Stimulated activated naive CD8-positive, alpha-beta T cell treated with anti-CD3 and anti-CD28 coated beads, Interleukin-15, amount 100 ng/mL, for 72 hours (primary cell): ENCODE measurements at regions not wholly inside any gene's neighbourhood (a gene's known extent, or its start where the extent isn't known, plus 50 kb on each side); places are given as distances from the start of the nearest gene placed in this dataset.
"Not testable (repeated sequence)": the region's sequence is repeated elsewhere in the genome, so short reads cannot be mapped to it uniquely, and the experiment has no call there.

ENCODE experiments used
- ATAC-seq: fragments of 150-1000 bp; cut with Tn5 transposase; 2 replicates; pipeline ENCODE4 v1.10.0; 2021; ENCODE audit warnings: mild to moderate bottlenecking, moderate library complexity
- DNase-seq, 2 donors: peaks; one replicate each; pipeline ENCODE4 v3.0.0; 2021 to 2022
- H3K27ac Mint-ChIP-seq, 2 donors: one replicate each; pipeline ENCODE4 v1.8.0; 2022; ENCODE audit warnings: mild to moderate bottlenecking in 2 of 2, mixed read lengths in 2 of 2, moderate library complexity in 2 of 2
- H3K27me3 Mint-ChIP-seq: one replicate; pipeline ENCODE4 v1.8.0; 2022; ENCODE audit warnings: mixed read lengths
- H3K4me1 Mint-ChIP-seq: one replicate; pipeline ENCODE4 v1.8.0; 2022; ENCODE audit warnings: mild to moderate bottlenecking, mixed read lengths
- H3K4me3 Mint-ChIP-seq, 2 donors: one replicate each; pipeline ENCODE4 v1.8.0; 2022; ENCODE audit warnings: mild to moderate bottlenecking in 2 of 2, mixed read lengths in 2 of 2, moderate library complexity in 1 of 2
- H3K9me3 Mint-ChIP-seq, 2 donors: one replicate each; pipeline ENCODE4 v1.8.0; 2022; ENCODE audit warnings: mixed read lengths in 2 of 2

DNA sequence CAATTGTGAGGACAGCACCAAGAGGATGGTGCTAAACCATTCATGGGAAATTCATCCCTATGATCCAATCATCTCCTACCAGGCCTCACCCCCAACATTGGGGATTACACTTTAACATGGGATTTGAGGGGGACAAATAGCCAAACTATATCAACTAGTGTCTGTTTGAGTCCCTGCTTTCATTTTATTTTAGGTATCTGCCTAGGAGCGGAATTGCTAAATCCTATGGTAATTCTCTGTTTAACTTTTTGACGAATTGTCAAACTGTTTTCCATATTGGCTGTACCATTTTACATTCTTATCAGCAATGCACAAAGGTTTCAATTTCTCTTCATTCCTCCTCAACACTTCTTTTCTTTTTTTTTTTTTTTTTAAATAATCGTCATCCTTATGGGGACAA is 318.4 kb upstream of the NRP1 start:
- ATAC-seq (no peak), DNase-seq (no peak)
- Mint-ChIP-seq H3K27me3 (peaks cover 6% of the 10 kb centered on the region), H3K4me3 (no peak overlapping the region), H3K9me3 (peaks cover 9 to 20% of the 10 kb centered on the region in 2 donors), H3K27ac (no peak overlapping the region), H3K4me1 (no peaks in the 10 kb centered on the region)

DNA sequence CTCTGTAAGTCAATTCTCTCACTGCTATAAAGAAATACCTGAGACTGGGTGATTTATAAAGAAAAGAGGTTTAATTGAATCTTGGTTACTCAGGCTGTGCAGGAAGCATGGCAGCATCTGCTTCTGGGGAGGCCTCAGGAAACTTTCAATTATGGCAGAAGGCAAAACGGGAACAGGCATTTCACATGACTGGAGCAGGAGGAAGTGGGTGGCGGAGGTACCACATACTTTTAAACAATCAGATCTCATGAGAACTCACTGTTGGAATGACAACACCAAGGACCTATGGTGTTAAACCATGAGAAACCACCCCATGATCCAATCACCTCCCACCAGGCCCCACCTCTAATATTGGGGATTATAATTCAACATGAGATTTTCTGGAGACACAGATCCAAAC is 315.7 kb upstream of the NRP1 start:
- not testable (repeated sequence) for H3K27me3 Mint-ChIP-seq, H3K27ac Mint-ChIP-seq, ATAC-seq, H3K4me1 Mint-ChIP-seq, DNase-seq, H3K4me3 Mint-ChIP-seq
- peaks cover 9 to 20% of the 10 kb centered on the region in 2 donors for H3K9me3 Mint-ChIP-seq

DNA sequence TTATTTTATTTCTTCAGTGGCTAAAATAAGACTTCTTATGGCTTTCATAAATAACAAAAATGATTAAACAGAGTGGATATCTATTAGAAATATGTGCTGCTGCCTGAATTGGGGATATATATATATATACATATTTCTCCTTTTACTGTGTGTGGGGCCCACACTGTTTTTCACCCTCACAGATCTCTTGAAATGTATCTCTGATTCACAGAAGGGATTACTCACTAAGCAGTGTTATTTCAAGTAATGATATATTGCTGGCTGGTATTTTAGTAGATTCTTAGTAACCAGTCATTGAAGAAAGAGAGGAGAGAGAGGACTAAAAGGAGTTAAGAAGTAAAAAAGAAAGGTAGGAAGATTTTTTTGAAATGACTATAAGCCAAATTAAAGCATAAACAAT is 308.6 kb upstream of the NRP1 start:
- Mint-ChIP-seq H3K4me3 (no peak overlapping the region), H3K27ac (no peak overlapping the region), H3K4me1 (no peaks in the 10 kb centered on the region), H3K9me3 (peaks cover 0 to 2% of the 10 kb centered on the region in 2 donors), H3K27me3 (peaks cover 9% of the 10 kb centered on the region)
- DNase-seq: no peak
- no peak for ATAC-seq

GRCh38 chr10:33638891-33639290 is 304.4 kb upstream of the NRP1 start:
- no peaks in the 10 kb centered on the region for H3K4me1 Mint-ChIP-seq
- no peaks in the 10 kb centered on the region for H3K9me3 Mint-ChIP-seq
- H3K27me3 Mint-ChIP-seq: peaks cover 3% of the 10 kb centered on the region
- H3K27ac Mint-ChIP-seq: no peak overlapping the region
- DNase-seq: no peak
- no peak for ATAC-seq
- no peak overlapping the region for H3K4me3 Mint-ChIP-seq

GRCh38 chr10:33638374-33638773 is 303.9 kb upstream of the NRP1 start:
- Mint-ChIP-seq H3K4me1 (no peaks in the 10 kb centered on the region), H3K4me3 (no peak overlapping the region), H3K27ac (no peak overlapping the region), H3K27me3 (no peaks in the 10 kb centered on the region), H3K9me3 (no peaks in the 10 kb centered on the region)
- DNase-seq (no peak), ATAC-seq (no peak)

DNA sequence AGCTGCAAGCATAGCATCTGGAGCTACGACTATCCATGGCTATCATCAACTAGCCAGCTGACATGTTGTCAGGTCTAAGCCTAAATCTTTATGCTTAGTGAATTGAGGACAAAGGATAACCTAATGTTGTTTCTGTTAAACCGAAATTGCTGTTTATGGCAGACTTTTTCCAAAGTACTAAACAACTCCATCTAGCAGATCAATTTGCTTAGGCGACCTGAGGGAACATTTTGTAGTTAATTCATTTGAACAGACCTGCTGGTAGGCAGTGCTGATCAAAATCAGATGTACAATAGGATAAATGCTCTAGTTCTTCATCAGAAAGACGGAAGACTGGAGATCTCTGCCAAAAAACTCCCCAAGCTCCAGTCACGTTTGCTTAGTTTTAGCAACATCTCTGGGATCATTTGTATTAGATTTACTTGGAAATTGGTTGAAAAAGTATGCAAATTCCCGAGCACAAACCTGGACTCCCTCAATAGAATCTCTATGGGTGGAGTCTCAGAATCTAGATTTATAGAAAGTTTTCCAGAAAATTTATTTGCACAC is 301.6 kb upstream of the NRP1 start:
- H3K27me3 Mint-ChIP-seq: peaks cover 9% of the 10 kb centered on the region
- no peak overlapping the region for H3K4me3 Mint-ChIP-seq
- H3K4me1 Mint-ChIP-seq: no peaks in the 10 kb centered on the region
- DNase-seq (no peak), ATAC-seq (no peak)
- H3K9me3 Mint-ChIP-seq: peaks cover 0 to under 1% of the 10 kb centered on the region in 2 donors
- no peak overlapping the region for H3K27ac Mint-ChIP-seq

DNA sequence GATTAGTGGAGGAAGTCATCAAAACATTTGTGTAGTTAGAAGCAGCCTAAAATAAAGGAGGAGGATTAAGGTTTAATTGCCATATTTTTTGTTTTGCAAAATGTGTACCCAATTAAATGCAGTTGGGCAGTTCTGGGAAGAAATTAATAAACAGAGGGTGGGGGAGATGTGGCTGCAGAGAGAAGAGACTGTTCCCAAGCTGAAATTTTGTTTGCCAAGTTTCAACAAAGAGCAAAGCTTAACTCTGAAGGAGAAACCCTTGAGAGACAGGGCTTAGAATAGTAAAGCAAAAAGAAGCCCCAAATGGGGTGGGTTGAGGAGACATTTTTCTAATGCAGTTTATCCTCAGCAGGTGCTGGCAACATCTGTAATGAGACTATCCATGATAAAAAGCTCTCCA is 298.0 kb upstream of the NRP1 start:
- Mint-ChIP-seq H3K27ac (no peak overlapping the region), H3K4me3 (no peak overlapping the region), H3K9me3 (peaks cover 0 to 4% of the 10 kb centered on the region in 2 donors), H3K27me3 (peaks cover 9% of the 10 kb centered on the region), H3K4me1 (no peaks in the 10 kb centered on the region)
- ATAC-seq: no peak
- no peak for DNase-seq

GRCh38 chr10:33631991-33632390 is 297.5 kb upstream of the NRP1 start:
- no peak overlapping the region for H3K4me3 Mint-ChIP-seq
- ATAC-seq (no peak), DNase-seq (no peak)
- no peak overlapping the region for H3K27ac Mint-ChIP-seq
- no peaks in the 10 kb centered on the region for H3K4me1 Mint-ChIP-seq
- H3K9me3 Mint-ChIP-seq: peaks cover 0 to 4% of the 10 kb centered on the region in 2 donors
- H3K27me3 Mint-ChIP-seq: peaks cover 9% of the 10 kb centered on the region

DNA sequence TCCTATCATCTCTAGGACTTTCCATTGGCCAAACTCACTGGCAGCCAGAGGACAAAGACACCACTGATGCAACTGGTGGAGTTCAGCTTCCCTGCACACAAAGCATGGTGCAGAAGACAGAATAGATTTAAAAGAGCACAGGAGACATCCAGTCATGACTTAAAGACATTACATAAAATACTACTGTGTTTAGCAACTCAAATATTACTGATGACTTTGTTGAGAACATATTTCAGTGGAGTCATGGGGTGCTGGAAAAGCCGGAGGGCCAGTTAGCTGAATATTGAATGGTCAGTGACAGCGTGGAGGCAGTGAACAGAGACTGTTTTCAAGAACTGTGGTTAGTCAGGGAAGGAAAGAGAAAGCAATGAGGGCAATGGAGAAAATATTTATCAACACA is 296.3 kb upstream of the NRP1 start:
- Mint-ChIP-seq H3K4me3 (no peak overlapping the region), H3K4me1 (no peaks in the 10 kb centered on the region), H3K27ac (no peak overlapping the region), H3K27me3 (peaks cover 16% of the 10 kb centered on the region), H3K9me3 (peaks cover 0 to 4% of the 10 kb centered on the region in 2 donors)
- ATAC-seq (no peak), DNase-seq (no peak)

DNA sequence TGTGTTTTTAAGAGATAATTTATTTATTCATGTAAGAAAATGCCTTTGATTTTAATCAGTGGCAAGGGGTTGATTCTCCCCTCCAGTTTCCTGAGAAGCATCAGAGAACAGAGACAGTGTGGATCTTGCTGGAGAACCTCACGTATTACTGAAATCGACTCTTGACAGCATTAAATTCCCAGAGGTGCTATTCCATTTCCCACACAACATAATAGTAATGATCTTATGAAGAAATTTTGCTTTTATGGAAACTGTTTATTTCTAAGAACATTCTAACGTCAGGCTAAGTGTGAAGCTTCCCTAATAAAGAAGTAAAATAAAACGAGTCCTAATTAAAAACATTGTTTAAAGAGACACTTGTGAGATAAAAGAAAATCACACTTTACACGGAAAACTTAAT is 293.1 kb upstream of the NRP1 start:
- H3K4me3 Mint-ChIP-seq: no peak overlapping the region
- no peaks in the 10 kb centered on the region for H3K4me1 Mint-ChIP-seq
- ATAC-seq (no peak), DNase-seq (no peak)
- peaks cover 0 to 4% of the 10 kb centered on the region in 2 donors for H3K9me3 Mint-ChIP-seq
- H3K27ac Mint-ChIP-seq: no peak overlapping the region
- H3K27me3 Mint-ChIP-seq: peaks cover 26% of the 10 kb centered on the region

DNA sequence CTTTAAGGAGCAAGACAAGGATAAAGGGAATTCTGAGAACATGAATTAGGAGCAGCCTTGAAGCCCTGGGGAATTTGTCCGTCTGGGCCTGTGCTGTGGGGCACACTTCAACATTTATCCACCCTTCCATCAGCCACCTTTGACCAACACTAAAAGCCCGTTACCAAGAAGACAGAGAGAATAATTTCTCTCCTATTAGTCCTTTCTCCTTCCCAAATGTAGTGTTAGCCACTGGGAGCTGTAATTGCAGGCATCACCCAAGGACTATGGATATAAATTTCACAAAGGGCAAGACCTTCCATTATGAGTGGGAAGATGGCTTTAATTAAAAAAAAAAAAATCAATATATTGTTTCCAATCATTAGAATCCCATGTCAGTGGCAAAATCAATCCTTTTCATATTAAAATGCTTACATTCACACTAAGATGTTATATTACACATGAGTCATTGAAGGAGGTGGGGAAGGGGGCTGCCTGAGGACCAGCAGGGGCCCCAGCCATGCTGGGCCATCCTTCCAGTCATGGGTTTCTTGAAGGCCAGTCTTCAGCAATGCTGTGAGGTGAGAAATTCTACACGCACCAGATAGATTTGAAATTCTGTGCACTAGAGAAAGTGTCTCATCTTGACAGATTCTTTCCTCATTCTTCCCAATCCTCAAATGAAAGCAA is 292.5 kb upstream of the NRP1 start:
- peaks cover 21% of the 10 kb centered on the region for H3K27me3 Mint-ChIP-seq
- H3K27ac Mint-ChIP-seq: no peak overlapping the region
- no peak overlapping the region for H3K4me3 Mint-ChIP-seq
- H3K4me1 Mint-ChIP-seq: no peaks in the 10 kb centered on the region
- DNase-seq (no peak), ATAC-seq (no peak)
- H3K9me3 Mint-ChIP-seq: peaks cover 0 to 4% of the 10 kb centered on the region in 2 donors

GRCh38 chr10:33623669-33624068 is 289.2 kb upstream of the NRP1 start:
- Mint-ChIP-seq H3K9me3 (peaks cover 0 to 8% of the 10 kb centered on the region in 2 donors), H3K27ac (no peak overlapping the region), H3K4me1 (no peaks in the 10 kb centered on the region), H3K4me3 (no peak overlapping the region), H3K27me3 (peaks cover 17% of the 10 kb centered on the region)
- DNase-seq (no peak), ATAC-seq (no peak)

- Mint-ChIP-seq H3K4me1 (no peaks in the 10 kb centered on the region), H3K27me3 (peaks cover 13% of the 10 kb centered on the region), H3K9me3 (peaks cover 0 to 8% of the 10 kb centered on the region in 2 donors), H3K27ac (no peak overlapping the region), H3K4me3 (no peak overlapping the region)
- ATAC-seq (no peak), DNase-seq (no peak)
Observed at GRCh38 chr10:33621101-33621500, 286.6 kb upstream of the NRP1 start.

GRCh38 chr10:33618196-33618595 is 283.7 kb upstream of the NRP1 start:
- H3K4me1 Mint-ChIP-seq: no peaks in the 10 kb centered on the region
- ATAC-seq (no peak), DNase-seq (no peak)
- peaks cover 6 to 16% of the 10 kb centered on the region in 2 donors for H3K9me3 Mint-ChIP-seq
- H3K27me3 Mint-ChIP-seq: peaks cover 6% of the 10 kb centered on the region
- H3K27ac Mint-ChIP-seq: no peak overlapping the region
- H3K4me3 Mint-ChIP-seq: no peak overlapping the region

DNA sequence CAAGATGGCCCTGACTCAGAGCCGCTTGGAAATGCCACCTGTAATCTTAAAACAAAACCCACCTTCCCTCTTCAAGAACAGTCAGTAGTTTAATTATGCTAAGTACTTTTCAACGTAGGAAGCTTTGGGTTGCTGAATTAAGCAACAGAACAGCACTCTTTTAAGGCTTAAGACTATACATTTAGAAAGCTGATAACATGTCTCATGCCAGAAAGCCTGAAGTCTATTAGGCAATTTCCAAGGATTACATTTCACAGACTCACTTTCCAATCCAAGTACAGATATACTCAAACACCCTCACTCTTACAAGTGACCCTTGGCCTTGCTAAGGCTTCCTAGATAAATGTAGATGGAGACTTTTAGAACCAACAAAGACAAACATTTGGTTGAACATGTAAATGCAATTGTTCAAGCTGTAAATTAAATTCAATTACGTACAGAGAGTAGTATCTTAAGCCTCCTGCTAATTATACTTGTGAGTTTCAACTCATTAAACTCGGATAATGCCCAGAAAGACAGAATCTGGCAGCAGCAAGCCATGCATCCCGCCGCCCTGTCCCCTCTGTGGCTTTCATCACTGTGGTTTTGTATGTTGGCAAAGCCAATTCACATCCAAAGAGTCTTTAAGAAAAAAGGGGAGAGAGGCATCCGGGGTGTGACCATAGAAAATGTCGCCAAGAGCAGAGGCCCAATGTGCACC is 283.1 kb upstream of the NRP1 start:
- ATAC-seq: no peak
- no peaks in the 10 kb centered on the region for H3K4me1 Mint-ChIP-seq
- H3K27ac Mint-ChIP-seq: no peak overlapping the region
- peaks cover 12 to 23% of the 10 kb centered on the region in 2 donors for H3K9me3 Mint-ChIP-seq
- no peak overlapping the region for H3K4me3 Mint-ChIP-seq
- no peak for DNase-seq
- H3K27me3 Mint-ChIP-seq: peaks cover 7% of the 10 kb centered on the region

DNA sequence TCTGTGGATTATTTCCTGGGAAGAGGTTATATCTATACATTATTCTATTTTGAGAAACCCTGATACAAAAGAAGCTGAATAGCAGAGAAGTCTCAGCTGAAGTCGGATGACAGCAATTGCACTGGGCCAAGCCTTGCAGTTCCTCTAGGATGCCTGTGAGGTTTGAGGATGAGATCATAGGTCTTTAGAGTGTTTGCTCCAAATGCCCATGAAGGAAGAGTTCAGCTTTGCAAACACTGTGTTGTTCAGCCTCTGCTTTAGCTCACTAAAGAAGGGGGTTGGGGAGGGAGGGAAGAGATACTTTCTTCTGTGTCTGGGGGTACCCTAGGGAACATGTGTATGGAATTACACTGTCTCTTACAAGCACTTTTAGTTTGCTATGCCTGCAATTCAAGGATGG is 282.5 kb upstream of the NRP1 start:
- Mint-ChIP-seq H3K27me3 (peaks cover 7% of the 10 kb centered on the region), H3K27ac (no peak overlapping the region), H3K4me3 (no peak overlapping the region), H3K9me3 (peaks cover 14 to 25% of the 10 kb centered on the region in 2 donors), H3K4me1 (no peaks in the 10 kb centered on the region)
- DNase-seq: no peak
- ATAC-seq: no peak
